H1 (cell line): ENCODE measurements at regions not wholly inside any gene's neighbourhood (a gene's known extent, or its start where the extent isn't known, plus 50 kb on each side); places are given as distances from the start of the nearest gene placed in this dataset.

Source experiments
- CTCF ChIA-PET: fragments of 300-600 bp; sonication (Branson Sonifier 250); formaldehyde crosslinking; loops from one replicate; lab custom pipeline; 2021; ENCODE audit not compliant: partially characterized antibody; lab: Charles Lee
- POLR2A ChIA-PET: fragments of 300-600 bp; sonication (Branson Sonifier 250); formaldehyde crosslinking; loops from one replicate; lab custom pipeline; 2021; ENCODE audit warnings: inconsistent platforms; ENCODE audit not compliant: partially characterized antibody; lab: Charles Lee
- DNase-seq, 2 experiments: peaks; one replicate each; pipeline versions ENCODE4 v3.0.0 to v3.0.0-alpha.2; 2010 to 2022; ENCODE audit warnings: low spot score in 2 of 2, low read depth in 1 of 2, mixed read lengths in 1 of 2
- FAIRE-seq: peaks from 2 replicates; lab custom pipeline; 2011; peaks lifted over from hg19 to GRCh38; lab: Jason Lieb, UNC
- H2AFZ ChIP-seq: 2 replicates; pipeline ENCODE4 v1.8.1; 2012; ENCODE audit warnings: low read length, inconsistent platforms
- H2AK5ac ChIP-seq: 2 replicates; pipeline ENCODE4 v1.6.1; 2013; ENCODE audit warnings: low read depth, low read length
- H2BK120ac ChIP-seq: replicated peaks from 2 replicates; pipeline ENCODE3; 2013; ENCODE audit warnings: low read depth, low read length, inconsistent platforms
- H2BK12ac ChIP-seq: 2 replicates; pipeline ENCODE4 v1.6.1; 2013; ENCODE audit warnings: low read depth, low read length
- H2BK15ac ChIP-seq: 2 replicates; pipeline ENCODE4 v1.6.1; 2013; ENCODE audit warnings: low read length
- H2BK20ac ChIP-seq: 2 replicates; pipeline ENCODE4 v1.6.1; 2013; ENCODE audit warnings: low read length
- H2BK5ac ChIP-seq: 2 replicates; pipeline ENCODE4 v1.6.1; 2013; ENCODE audit warnings: low read depth, low read length
- H3K14ac ChIP-seq: 2 replicates; pipeline ENCODE4 v1.6.1; 2013; ENCODE audit warnings: inconsistent platforms; ENCODE audit not compliant: insufficient read length
- H3K18ac ChIP-seq: 2 replicates; pipeline ENCODE4 v1.6.1; 2013; ENCODE audit warnings: low read length; ENCODE audit errors: extremely low read depth
- H3K23ac ChIP-seq: 2 replicates; pipeline ENCODE4 v1.6.1; 2013; ENCODE audit warnings: inconsistent platforms; ENCODE audit not compliant: insufficient read length
- H3K23me2 ChIP-seq: 2 replicates; pipeline ENCODE4 v1.6.1; 2013; ENCODE audit warnings: low read depth, low read length
- H3K27ac ChIP-seq: 2 replicates; pipeline ENCODE4 v1.6.1; 2011; ENCODE audit warnings: low read depth, low read length, inconsistent platforms
- H3K27me3 ChIP-seq, 4 experiments: replicated peaks in 1 of 4; 1 replicate in 1 of 4; 2 replicates in 3 of 4; pipeline versions ENCODE4 v1.6.1 to v1.8.1; 2011 to 2013; ENCODE audit warnings: low read length in 3 of 4, mild to moderate bottlenecking in 3 of 4, inconsistent platforms in 2 of 4, mixed read lengths in 2 of 4, moderate library complexity in 1 of 4; ENCODE audit not compliant: control insufficient read depth in 3 of 4, insufficient read depth in 3 of 4; ENCODE audit errors: extremely low read depth in 1 of 4
- H3K36me3 ChIP-seq, 4 experiments: 2 replicates each; pipeline versions ENCODE4 v1.6.1 to v1.8.1; 2011 to 2013; ENCODE audit warnings: mild to moderate bottlenecking in 4 of 4, low read length in 3 of 4, moderate library complexity in 2 of 4, control low read depth in 1 of 4, inconsistent platforms in 1 of 4; ENCODE audit not compliant: insufficient read depth in 4 of 4, control insufficient read depth in 2 of 4
- H3K4ac ChIP-seq: replicated peaks from 2 replicates; pipeline ENCODE3; 2013; ENCODE audit warnings: low read length, low read depth, mixed read lengths, inconsistent platforms; ENCODE audit not compliant: insufficient read length
- H3K4me1 ChIP-seq, 4 experiments: replicated peaks in 1 of 4; 1 replicate in 1 of 4; 2 replicates in 3 of 4; pipeline versions ENCODE4 v1.6.1 to v1.8.1; 2011 to 2013; ENCODE audit warnings: low read length in 3 of 4, inconsistent platforms in 2 of 4, mixed read lengths in 1 of 4; ENCODE audit not compliant: insufficient read depth in 4 of 4, control insufficient read depth in 3 of 4
- H3K4me2 ChIP-seq, 2 experiments: 2 replicates each; pipeline versions ENCODE4 v1.6.1 to v1.8.1; 2011 to 2013; ENCODE audit warnings: low read depth in 2 of 2, low read length in 2 of 2, control low read depth in 1 of 2, inconsistent platforms in 1 of 2, mild to moderate bottlenecking in 1 of 2; ENCODE audit not compliant: insufficient read depth in 1 of 2
- H3K4me3 ChIP-seq, 4 experiments: fragments of 200-600, 300-600 bp in 1 of 4; sonication (generic), shearing (Covaris generic), sonication (Bioruptor Twin) in 1 of 4; 2 replicates each; pipeline versions ENCODE4 v1.5.1 to v1.8.1; 2011 to 2016; ENCODE audit warnings: low read length in 4 of 4, low read depth in 3 of 4, control low read depth in 2 of 4, inconsistent platforms in 2 of 4, mild to moderate bottlenecking in 2 of 4, mixed read lengths in 1 of 4, moderate library complexity in 1 of 4; ENCODE audit not compliant: insufficient read depth in 2 of 4; ENCODE audit errors: extremely low read depth in 1 of 4
- H3K56ac ChIP-seq: replicated peaks from 2 replicates; pipeline ENCODE3; 2013; ENCODE audit warnings: low read depth, mild to moderate bottlenecking, mixed read lengths, low read length, inconsistent platforms; ENCODE audit not compliant: insufficient read length
- H3K79me1 ChIP-seq: 2 replicates; pipeline ENCODE4 v1.6.1; 2013; ENCODE audit warnings: low read depth, low read length, control low read depth
- H3K79me2 ChIP-seq, 2 experiments: 2 replicates each; pipeline versions ENCODE4 v1.6.1 to v1.8.1; 2012 to 2013; ENCODE audit warnings: low read length in 2 of 2, mild to moderate bottlenecking in 2 of 2, inconsistent platforms in 1 of 2; ENCODE audit not compliant: insufficient read depth in 2 of 2, control insufficient read depth in 1 of 2
- H3K9ac ChIP-seq, 4 experiments: replicated peaks in 1 of 4; 1 replicate in 1 of 4; 2 replicates in 3 of 4; pipeline versions ENCODE4 v1.6.1 to v1.8.1; 2011 to 2013; ENCODE audit warnings: low read depth in 3 of 4, low read length in 3 of 4, control low read depth in 2 of 4, mild to moderate bottlenecking in 2 of 4, moderate library complexity in 2 of 4, inconsistent platforms in 1 of 4; ENCODE audit errors: extremely low read depth in 1 of 4
- H3K9me3 ChIP-seq, 2 experiments: 2 replicates each; pipeline versions ENCODE4 v1.6.1 to v1.8.1; 2012 to 2013; ENCODE audit warnings: mild to moderate bottlenecking in 2 of 2, moderate library complexity in 2 of 2, control low read depth in 1 of 2, inconsistent platforms in 1 of 2, low read depth in 1 of 2, low read length in 1 of 2, mixed read lengths in 1 of 2; ENCODE audit not compliant: insufficient read depth in 2 of 2
- H4K20me1 ChIP-seq, 2 experiments: replicated peaks in 1 of 2; 2 replicates each; pipeline versions ENCODE3 to v1.8.1; 2011 to 2013; ENCODE audit warnings: inconsistent platforms in 2 of 2, low read length in 2 of 2, mild to moderate bottlenecking in 1 of 2; ENCODE audit not compliant: insufficient read depth in 2 of 2, control insufficient read depth in 1 of 2
- H4K5ac ChIP-seq: 2 replicates; pipeline ENCODE4 v1.6.1; 2013; ENCODE audit warnings: low read length, low read depth, mixed read lengths, inconsistent platforms; ENCODE audit not compliant: insufficient read length
- H4K8ac ChIP-seq: 2 replicates; pipeline ENCODE4 v1.8.0; 2013; ENCODE audit warnings: mild to moderate bottlenecking, moderate library complexity, low read length, inconsistent platforms; ENCODE audit not compliant: insufficient read depth; ENCODE audit errors: extremely low read depth
- H4K91ac ChIP-seq: replicated peaks from 2 replicates; pipeline ENCODE3; 2013; ENCODE audit warnings: low read length, mixed read lengths, inconsistent platforms; ENCODE audit not compliant: insufficient read length
- CEBPB ChIP-seq: IDR thresholded peaks from 2 replicates; pipeline ENCODE4 v1.6.1; 2012; ENCODE audit warnings: low read depth, low read length
- CHD2 ChIP-seq: IDR thresholded peaks from 2 replicates; pipeline ENCODE4 v1.6.1; 2012; ENCODE audit warnings: low read length, improper control_type of control experiment
- EP300 ChIP-seq, 2 experiments: IDR thresholded peaks; 1 replicate in 1 of 2; 2 replicates in 1 of 2; pipeline ENCODE4 v1.6.1; 2011 to 2012; ENCODE audit warnings: low read depth in 2 of 2, low read length in 2 of 2, mild to moderate bottlenecking in 2 of 2, borderline replicate concordance in 1 of 2, inconsistent platforms in 1 of 2, moderate library complexity in 1 of 2
- GTF2F1 ChIP-seq: IDR thresholded peaks from 2 replicates; pipeline ENCODE4 v1.6.1; 2012; ENCODE audit warnings: low read depth, low read length, improper control_type of control experiment, borderline replicate concordance
- KDM1A ChIP-seq: fragments of 200-600, 300-600 bp; sonication (generic); IDR thresholded peaks from 2 replicates; pipeline ENCODE4 v1.7.1; 2016; ENCODE audit warnings: mild to moderate bottlenecking, low read length, borderline replicate concordance
- NANOG ChIP-seq: IDR thresholded peaks from 2 replicates; pipeline ENCODE4 v1.6.1; 2011; ENCODE audit warnings: low read length, low read depth, mild to moderate bottlenecking, inconsistent platforms; ENCODE audit not compliant: insufficient read depth, poor library complexity, severe bottlenecking
- PHF8 ChIP-seq: fragments of 200-600 bp; sonication (generic); conservative IDR thresholded peaks from 2 replicates; pipeline ENCODE4 v1.7.1; 2012; ENCODE audit warnings: low read depth, mild to moderate bottlenecking, inconsistent platforms, low read length, moderate library complexity
- POLR2AphosphoS5 ChIP-seq: IDR thresholded peaks from 2 replicates; pipeline ENCODE4 v1.6.1; 2011; ENCODE audit warnings: low read depth, low read length
- RBBP5 ChIP-seq: IDR thresholded peaks from 2 replicates; pipeline ENCODE4 v1.7.1; 2012; ENCODE audit warnings: low read depth, mild to moderate bottlenecking, inconsistent platforms, low read length, moderate library complexity, borderline replicate concordance
- SIN3A ChIP-seq, 2 experiments: IDR thresholded peaks in 1 of 2; conservative IDR thresholded peaks in 1 of 2; 2 replicates each; pipeline ENCODE4 v1.6.1; 2011 to 2012; ENCODE audit warnings: low read length in 2 of 2, improper control_type of control experiment in 1 of 2, low read depth in 1 of 2, mild to moderate bottlenecking in 1 of 2
- TBP ChIP-seq: IDR thresholded peaks from 2 replicates; pipeline ENCODE4 v1.6.1; 2011; ENCODE audit warnings: low read depth, low read length, improper control_type of control experiment
- USF2 ChIP-seq: IDR thresholded peaks from 2 replicates; pipeline ENCODE4 v1.6.1; 2011; ENCODE audit warnings: low read length, improper control_type of control experiment
- WGBS, 2 experiments: shearing (Covaris generic) in 1 of 2; methylation state at CpG; one replicate each; pipeline versions ENCODE4 v1.1.6 to v1.1.7; 2013 to 2015; ENCODE audit warnings: low lambda C conversion rate in 2 of 2, mixed read lengths in 2 of 2, inconsistent platforms in 1 of 2, low coverage in 1 of 2, missing lambda C conversion rate in 1 of 2; ENCODE audit not compliant: insufficient replicate concordance in 2 of 2, insufficient coverage in 1 of 2, insufficient read length in 1 of 2; ENCODE audit errors: extremely low coverage in 1 of 2, missing lambda C conversion rate in 1 of 2; 5-methylcytosine and 5-hydroxymethylcytosine counted together

- Histone ChIP-seq H2AFZ (0 out of 2 replicates have a peak overlapping the region, but pooled peaks have one; percentile 57), H4K5ac (no peak overlapping the region), H3K79me2 (no peaks in the 10 kb centered on the region), H2BK15ac (no peak overlapping the region), H2BK120ac (no peak overlapping the region), H3K4me3 (no peak overlapping the region), H2BK5ac (no peak overlapping the region), H2AK5ac (no peak overlapping the region), H3K23me2 (no peaks in the 10 kb centered on the region; the same call in 1 of the 2 replicates), H3K9ac (no peak overlapping the region), H4K91ac (no peak overlapping the region), H3K4me2 (no peak overlapping the region), H3K18ac (no peak overlapping the region), H4K20me1 (no peaks in the 10 kb centered on the region), H3K79me1 (no peaks in the 10 kb centered on the region), H4K8ac (no peak overlapping the region), H2BK20ac (no peak overlapping the region), H3K56ac (no peak overlapping the region), H3K27ac (no peak overlapping the region), H2BK12ac (no peak overlapping the region), H3K14ac (no peak overlapping the region), H3K27me3 (no peaks in the 10 kb centered on the region), H3K23ac (no peak overlapping the region), H3K4ac (no peak overlapping the region), H3K36me3 (no peaks in the 10 kb centered on the region), H3K4me1 (no peaks in the 10 kb centered on the region), H3K9me3 (no peaks in the 10 kb centered on the region)
- DNase-seq (no peak), FAIRE-seq (no peak)
- whole genome bisulfite sequencing, 2 experiments, result 98% methylated on average over 3 of the region's 3 CpGs; no CpG with 5 or more reads in 1 of the 2 experiments
- TF ChIP-seq USF2, result no peak
- no peak for TF ChIP-seq CEBPB
- TF ChIP-seq NANOG, result no peak
- no peak for TF ChIP-seq CHD2
- TF ChIP-seq POLR2AphosphoS5, result no peak
- TF ChIP-seq EP300 (IDR thresholded peaks at IDR 0.05; ENCODE audit: borderline replicate concordance in 1 of 2, low read depth in 2 of 2, low read length in 2 of 2), result no peak
- no peak for TF ChIP-seq KDM1A
- TF ChIP-seq TBP, result no peak
- no peak for TF ChIP-seq GTF2F1
- TF ChIP-seq PHF8, result no peak
- TF ChIP-seq RBBP5, result no peak
- TF ChIP-seq SIN3A (conservative IDR thresholded peaks at IDR 0.05 in 1 of 2, IDR thresholded peaks at IDR 0.05 in 1 of 2; ENCODE audit: low read depth in 1 of 2, low read length in 2 of 2), result no peak
- ChIA-PET CTCF (no interaction called here), POLR2A (no interaction called here)
Observed at GRCh38 chr18:57249883-57250282, 102.5 kb upstream of the ST8SIA3 start.
